CD4-positive, CD25-positive, alpha-beta regulatory T cell (primary cell): ENCODE measurements at regions not wholly inside any gene's neighbourhood (a gene's known extent, or its start where the extent isn't known, plus 50 kb on each side); places are given as distances from the start of the nearest gene placed in this dataset.

Experiments
- ATAC-seq, 2 donors: fragments of 150-1000 bp; cut with Tn5 transposase; one replicate each; pipeline ENCODE4 v1.10.0; 2021; ENCODE audit warnings: low read depth in 2 of 2, moderate number of reproducible peaks in 2 of 2, moderate library complexity in 1 of 2
- DNase-seq, 3 donors: peaks; one replicate each; pipeline versions ENCODE4 v3.0.0 to v3.0.0-alpha.2; 2012 to 2022; ENCODE audit warnings: mixed read lengths in 1 of 3
- H3K27ac ChIP-seq: one replicate; pipeline ENCODE4 v1.7.0; 2013; ENCODE audit warnings: mild to moderate bottlenecking, low read length; ENCODE audit not compliant: insufficient read depth, poor library complexity, severe bottlenecking
- H3K27me3 ChIP-seq: one replicate; pipeline ENCODE4 v1.7.0; 2013; ENCODE audit warnings: low read length; ENCODE audit not compliant: control insufficient read depth, insufficient read depth
- H3K36me3 ChIP-seq: one replicate; pipeline ENCODE4 v1.7.0; 2013; ENCODE audit warnings: mild to moderate bottlenecking, low read length, moderate library complexity; ENCODE audit not compliant: control insufficient read depth, insufficient read depth
- H3K4me1 ChIP-seq: 2 replicates; pipeline ENCODE4 v1.7.0; 2013; ENCODE audit warnings: mild to moderate bottlenecking, low read length; ENCODE audit not compliant: insufficient read depth, control insufficient read depth, poor library complexity, severe bottlenecking
- H3K4me3 ChIP-seq: one replicate; pipeline ENCODE4 v1.7.0; 2013; ENCODE audit warnings: low read depth, mild to moderate bottlenecking, low read length, moderate library complexity
- H3K9me3 ChIP-seq, 2 experiments: 1 replicate in 1 of 2; 2 replicates in 1 of 2; pipeline ENCODE4 v1.7.0; 2013; ENCODE audit warnings: low read length in 2 of 2, mild to moderate bottlenecking in 1 of 2, moderate library complexity in 1 of 2; ENCODE audit not compliant: control insufficient read depth in 2 of 2
- H3K27ac Mint-ChIP-seq, 3 donors: one replicate each; pipeline ENCODE4 v1.8.0; 2020 to 2022; ENCODE audit warnings: mild to moderate bottlenecking in 3 of 3, mixed read lengths in 3 of 3, moderate library complexity in 2 of 3
- H3K27me3 Mint-ChIP-seq: one replicate; pipeline ENCODE4 v1.8.0; 2022; ENCODE audit warnings: mild to moderate bottlenecking, mixed read lengths
- H3K36me3 Mint-ChIP-seq: one replicate; pipeline ENCODE4 v1.8.0; 2020; ENCODE audit warnings: mixed read lengths
- H3K4me1 Mint-ChIP-seq, 4 donors: one replicate each; pipeline ENCODE4 v1.8.0; 2020 to 2022; ENCODE audit warnings: mixed read lengths in 4 of 4, mild to moderate bottlenecking in 1 of 4
- H3K4me3 Mint-ChIP-seq, 4 donors: one replicate each; pipeline ENCODE4 v1.8.0; 2020 to 2022; ENCODE audit warnings: mild to moderate bottlenecking in 4 of 4, mixed read lengths in 4 of 4, moderate library complexity in 3 of 4
- H3K9me3 Mint-ChIP-seq, 7 donors: one replicate each; pipeline ENCODE4 v1.8.0; 2020 to 2022; ENCODE audit warnings: mixed read lengths in 7 of 7, mild to moderate bottlenecking in 3 of 7, moderate library complexity in 2 of 7

DNA sequence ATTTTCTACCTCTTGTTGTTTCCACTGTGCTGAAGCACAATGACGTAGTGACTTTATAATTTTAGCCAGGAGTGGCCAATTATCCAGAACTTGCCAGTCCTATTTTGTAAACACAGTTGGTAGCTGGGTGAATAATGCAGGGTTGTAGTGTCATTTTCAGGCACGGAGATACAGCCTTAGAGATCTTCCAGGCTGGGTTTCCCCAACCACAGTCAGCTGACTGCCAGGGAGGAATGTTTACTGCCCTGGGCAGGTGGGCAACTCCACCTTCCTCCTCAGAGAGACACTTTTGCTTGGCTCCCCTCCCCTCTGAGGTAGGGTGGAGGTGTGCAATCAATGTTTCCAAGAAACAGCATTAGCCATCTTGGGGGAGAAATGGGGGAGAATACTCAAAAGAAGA, 228.1 kb upstream of the NR4A3 start:
- Mint-ChIP-seq H3K4me1 (no peaks in the 10 kb centered on the region), H3K27ac (peak overlapping the region in 1 of 3 donors; percentile 18), H3K36me3 (no peaks in the 10 kb centered on the region), H3K9me3 (peaks cover 0 to 5% (median 0%) of the 10 kb centered on the region in 7 donors), H3K27me3 (peaks cover 18% of the 10 kb centered on the region), H3K4me3 (no peak overlapping the region)
- H3K9me3 ChIP-seq, result no peaks in the 10 kb centered on the region
- no peak overlapping the region for H3K4me3 ChIP-seq
- H3K27me3 ChIP-seq, result peaks cover 5% of the 10 kb centered on the region
- H3K4me1 ChIP-seq, result no peaks in the 10 kb centered on the region
- H3K27ac ChIP-seq, result no peak overlapping the region
- no peak for ATAC-seq
- no peak for DNase-seq
- no peaks in the 10 kb centered on the region for H3K36me3 ChIP-seq

DNA sequence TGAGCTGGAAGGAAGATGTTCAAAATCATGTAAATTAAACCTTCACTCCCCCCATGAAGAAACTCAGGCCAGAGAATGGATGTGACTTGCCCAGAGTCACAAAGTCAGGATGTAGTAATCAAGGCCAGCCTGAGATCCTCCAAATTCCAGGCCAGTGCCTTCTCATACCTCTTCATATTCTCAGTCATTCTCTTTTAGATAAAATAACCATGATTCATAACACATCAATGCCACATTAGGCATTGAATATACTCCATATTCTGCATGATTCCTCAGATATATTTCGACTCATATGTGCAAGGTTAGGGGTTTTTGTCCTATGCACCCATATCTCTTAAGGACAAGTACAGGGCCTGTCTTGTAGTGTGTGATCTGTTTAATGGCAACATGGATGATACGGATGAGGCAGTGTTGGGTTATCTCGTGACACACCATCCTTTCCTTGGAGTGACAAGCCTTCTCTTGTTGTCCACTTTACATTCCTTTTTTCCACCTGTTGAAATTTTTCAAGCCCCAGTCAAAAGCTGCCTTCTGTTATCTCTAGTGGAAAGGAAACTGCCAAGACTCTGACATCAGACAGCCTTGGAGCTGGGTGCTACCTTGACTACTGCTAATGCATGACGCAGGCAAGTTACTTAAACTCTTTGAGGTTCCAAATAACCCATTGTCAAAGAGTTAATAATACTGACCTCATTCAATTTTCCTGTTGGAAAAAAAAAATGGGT, 227.5 kb upstream of the NR4A3 start:
- Histone ChIP-seq H3K36me3 (no peaks in the 10 kb centered on the region), H3K27me3 (peaks cover 5% of the 10 kb centered on the region), H3K9me3 (no peaks in the 10 kb centered on the region), H3K4me3 (no peak overlapping the region), H3K4me1 (no peaks in the 10 kb centered on the region), H3K27ac (no peak overlapping the region)
- DNase-seq, result no peak
- no peak overlapping the region for H3K27ac Mint-ChIP-seq
- no peak for ATAC-seq
- H3K9me3 Mint-ChIP-seq, result peaks cover 0 to 5% (median 0%) of the 10 kb centered on the region in 7 donors
- no peaks in the 10 kb centered on the region for H3K36me3 Mint-ChIP-seq
- no peaks in the 10 kb centered on the region for H3K4me1 Mint-ChIP-seq
- H3K4me3 Mint-ChIP-seq, result no peak overlapping the region
- peaks cover 18% of the 10 kb centered on the region for H3K27me3 Mint-ChIP-seq

DNA sequence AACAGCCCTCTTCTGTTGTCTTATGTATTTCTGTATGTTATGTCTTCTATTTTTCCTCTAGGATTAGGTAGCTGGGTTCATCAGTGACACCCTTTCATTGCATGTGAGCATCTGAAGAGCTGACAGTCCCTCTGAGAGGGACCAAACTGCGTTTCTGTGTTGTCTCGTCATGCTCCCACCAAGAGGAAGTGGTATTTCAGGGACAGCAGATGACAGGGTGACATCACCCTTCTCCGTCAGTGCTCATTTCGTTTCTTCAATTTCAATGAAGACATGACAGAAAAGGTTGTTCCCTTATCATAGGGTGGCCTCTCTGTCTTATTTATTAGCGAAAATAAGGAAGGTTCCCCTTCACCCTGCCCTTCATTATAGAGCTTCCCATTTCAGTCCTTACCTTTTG, 225.9 kb upstream of the NR4A3 start:
- no peaks in the 10 kb centered on the region for H3K36me3 Mint-ChIP-seq
- Histone ChIP-seq H3K4me1 (no peaks in the 10 kb centered on the region), H3K4me3 (no peak overlapping the region), H3K9me3 (no peaks in the 10 kb centered on the region), H3K27me3 (peaks cover 5% of the 10 kb centered on the region), H3K36me3 (no peaks in the 10 kb centered on the region), H3K27ac (no peak overlapping the region)
- H3K4me1 Mint-ChIP-seq, result no peaks in the 10 kb centered on the region
- peaks cover 0 to 5% (median 0%) of the 10 kb centered on the region in 7 donors for H3K9me3 Mint-ChIP-seq
- no peak overlapping the region for H3K27ac Mint-ChIP-seq
- DNase-seq (peak in 1 of 3 donors; percentile 7), ATAC-seq (no peak)
- H3K4me3 Mint-ChIP-seq, result no peak overlapping the region
- peaks cover 14% of the 10 kb centered on the region for H3K27me3 Mint-ChIP-seq

DNA sequence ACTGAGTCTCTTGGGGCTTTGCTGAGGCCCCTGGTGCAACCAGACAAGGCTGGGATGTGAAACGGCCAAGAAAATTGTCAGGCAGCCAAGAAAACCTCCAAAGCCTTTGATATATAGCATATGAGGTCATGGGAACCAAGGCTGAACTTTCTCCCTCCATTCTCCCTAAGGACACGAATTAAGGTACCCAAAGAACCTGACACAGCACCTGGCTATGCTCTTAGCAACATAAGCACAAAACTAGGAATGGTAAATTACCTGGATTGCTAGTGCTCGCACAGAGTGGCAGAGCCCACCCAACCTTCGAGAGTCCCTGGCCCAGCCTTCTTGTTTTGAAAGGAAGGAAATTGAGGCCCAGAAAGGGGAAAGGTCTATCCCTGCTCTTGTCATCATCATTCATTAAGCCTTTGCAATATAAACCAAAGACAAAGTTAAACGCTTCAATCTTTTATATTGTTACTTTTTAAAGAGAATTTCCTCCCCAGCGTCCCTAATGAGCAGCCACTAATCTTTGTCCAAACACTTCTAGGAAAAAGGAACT, 220.0 kb upstream of the NR4A3 start:
- H3K27me3 ChIP-seq, result peaks cover 4% of the 10 kb centered on the region
- H3K9me3 ChIP-seq, result no peaks in the 10 kb centered on the region
- ATAC-seq (no peak), DNase-seq (no peak)
- H3K27ac ChIP-seq, result no peak overlapping the region
- no peak overlapping the region for H3K4me3 ChIP-seq
- no peaks in the 10 kb centered on the region for H3K4me1 ChIP-seq
- Mint-ChIP-seq H3K27me3 (peaks cover 9% of the 10 kb centered on the region), H3K27ac (no peak overlapping the region), H3K9me3 (peaks cover 0 to 8% (median 0%) of the 10 kb centered on the region in 7 donors), H3K36me3 (no peaks in the 10 kb centered on the region), H3K4me1 (no peaks in the 10 kb centered on the region), H3K4me3 (no peak overlapping the region)
- H3K36me3 ChIP-seq, result no peaks in the 10 kb centered on the region

DNA sequence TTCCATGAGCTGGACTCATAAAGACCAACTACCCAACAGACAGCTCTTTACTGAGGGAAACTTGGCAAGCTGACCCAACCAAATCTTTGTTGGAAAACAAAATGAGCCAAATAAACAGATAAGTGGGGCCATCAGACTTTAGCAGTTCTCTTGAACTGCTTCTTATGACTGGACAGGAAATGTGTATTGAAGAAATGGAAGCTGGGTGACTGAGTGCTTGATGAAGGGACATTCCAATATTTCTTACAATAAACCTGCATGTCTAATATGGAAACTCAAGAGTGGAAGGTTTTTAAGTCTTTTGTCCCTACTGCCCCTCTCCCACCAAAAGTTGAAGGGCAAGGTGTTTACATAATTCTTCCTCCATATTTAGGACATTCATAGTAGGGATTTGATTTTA, 218.8 kb upstream of the NR4A3 start:
- no peaks in the 10 kb centered on the region for H3K4me1 ChIP-seq
- ATAC-seq (no peak), DNase-seq (no peak)
- Mint-ChIP-seq H3K9me3 (peaks cover 0 to 8% (median 0%) of the 10 kb centered on the region in 7 donors), H3K4me3 (no peak overlapping the region), H3K27me3 (peaks cover 14% of the 10 kb centered on the region), H3K36me3 (no peaks in the 10 kb centered on the region), H3K27ac (no peak overlapping the region), H3K4me1 (no peaks in the 10 kb centered on the region)
- H3K9me3 ChIP-seq, result no peaks in the 10 kb centered on the region
- no peaks in the 10 kb centered on the region for H3K36me3 ChIP-seq
- no peak overlapping the region for H3K27ac ChIP-seq
- peaks cover 4% of the 10 kb centered on the region for H3K27me3 ChIP-seq
- no peak overlapping the region for H3K4me3 ChIP-seq

DNA sequence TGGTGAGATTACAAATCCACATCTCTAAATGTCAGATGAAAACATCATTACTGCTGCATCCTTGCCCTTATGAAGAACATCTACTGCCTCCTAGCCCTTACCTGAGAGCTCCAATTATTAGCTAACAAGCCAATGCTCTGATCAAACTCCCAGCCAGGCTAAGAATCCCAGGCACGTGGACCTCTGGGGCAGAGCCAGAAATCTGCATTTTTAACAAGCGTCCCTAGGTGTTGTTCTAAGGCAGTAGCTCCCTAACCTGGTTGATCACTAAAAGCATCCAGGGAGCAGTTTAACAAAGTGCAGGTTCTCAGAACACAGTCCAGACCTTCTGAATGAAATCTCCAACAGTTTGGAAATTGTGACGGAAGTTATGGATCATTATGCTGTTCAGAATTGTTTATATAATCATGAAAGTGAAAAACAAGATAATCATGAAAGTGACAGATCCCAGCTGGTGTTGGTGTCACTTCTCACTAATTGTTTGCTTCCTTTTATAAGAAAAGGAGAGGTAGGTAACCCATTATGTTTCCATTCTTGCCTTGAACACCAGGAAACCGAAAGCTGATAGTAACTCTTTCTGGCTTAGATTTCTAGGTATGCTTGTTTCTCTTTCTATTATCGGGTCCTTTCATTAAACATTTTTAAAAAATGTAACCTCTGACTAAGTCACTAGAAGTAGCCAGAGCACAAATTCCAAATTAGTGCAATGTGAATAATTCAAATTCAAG, 216.5 kb upstream of the NR4A3 start:
- H3K36me3 ChIP-seq, result no peaks in the 10 kb centered on the region
- Mint-ChIP-seq H3K27me3 (peaks cover 17% of the 10 kb centered on the region), H3K9me3 (peaks cover 0 to 8% (median 0%) of the 10 kb centered on the region in 7 donors), H3K4me1 (no peaks in the 10 kb centered on the region), H3K27ac (no peak overlapping the region), H3K4me3 (no peak overlapping the region), H3K36me3 (no peaks in the 10 kb centered on the region)
- H3K4me1 ChIP-seq, result no peaks in the 10 kb centered on the region
- peaks cover 6% of the 10 kb centered on the region for H3K27me3 ChIP-seq
- H3K27ac ChIP-seq, result no peak overlapping the region
- H3K4me3 ChIP-seq, result no peak overlapping the region
- DNase-seq, result no peak
- ATAC-seq, result no peak
- no peaks in the 10 kb centered on the region for H3K9me3 ChIP-seq

DNA sequence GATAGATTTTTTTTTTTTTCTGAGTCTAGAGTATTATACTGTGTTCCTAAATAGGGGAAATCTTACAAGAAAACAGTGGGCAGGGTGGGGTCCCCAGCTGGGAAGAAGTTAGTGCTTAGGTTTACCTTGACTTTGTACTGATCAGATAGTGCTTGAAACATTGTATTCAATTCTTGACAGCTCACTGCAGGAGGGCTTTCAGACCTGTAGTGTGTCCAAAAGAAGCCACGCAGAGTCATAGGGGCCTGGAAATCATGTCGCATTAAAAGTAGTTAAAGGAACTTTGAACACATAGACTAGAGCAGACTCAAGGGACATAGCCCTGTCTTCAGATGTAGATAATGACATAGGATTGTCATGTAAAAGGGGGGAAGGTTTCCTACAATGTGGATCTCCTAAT, 215.4 kb upstream of the NR4A3 start:
- H3K9me3 Mint-ChIP-seq, result peaks cover 0 to 8% (median 0%) of the 10 kb centered on the region in 7 donors
- H3K27me3 Mint-ChIP-seq, result peaks cover 23% of the 10 kb centered on the region
- H3K4me1 Mint-ChIP-seq, result no peaks in the 10 kb centered on the region
- no peak overlapping the region for H3K4me3 Mint-ChIP-seq
- H3K36me3 Mint-ChIP-seq, result no peaks in the 10 kb centered on the region
- H3K9me3 ChIP-seq, result no peaks in the 10 kb centered on the region
- peaks cover 6% of the 10 kb centered on the region for H3K27me3 ChIP-seq
- no peak overlapping the region for H3K27ac Mint-ChIP-seq
- H3K27ac ChIP-seq, result no peak overlapping the region
- H3K4me3 ChIP-seq, result no peak overlapping the region
- DNase-seq (no peak), ATAC-seq (no peak)
- H3K4me1 ChIP-seq, result no peaks in the 10 kb centered on the region
- H3K36me3 ChIP-seq, result no peaks in the 10 kb centered on the region
